Stimulated activated CD8-positive, alpha-beta memory T cell treated with anti-CD3 and anti-CD28 coated beads, Interleukin-7, amount 100 ng/mL, for 1 hour (primary cell): ENCODE measurements at regions not wholly inside any gene's neighbourhood (a gene's known extent, or its start where the extent isn't known, plus 50 kb on each side); places are given as distances from the start of the nearest gene placed in this dataset.
"Not testable (repeated sequence)": the region's sequence is repeated elsewhere in the genome, so short reads cannot be mapped to it uniquely, and the experiment has no call there.

Source experiments
- DNase-seq, 2 donors: peaks; one replicate each; pipeline ENCODE4 v3.0.0-alpha.2; 2020; ENCODE audit warnings: low read depth in 2 of 2

DNA sequence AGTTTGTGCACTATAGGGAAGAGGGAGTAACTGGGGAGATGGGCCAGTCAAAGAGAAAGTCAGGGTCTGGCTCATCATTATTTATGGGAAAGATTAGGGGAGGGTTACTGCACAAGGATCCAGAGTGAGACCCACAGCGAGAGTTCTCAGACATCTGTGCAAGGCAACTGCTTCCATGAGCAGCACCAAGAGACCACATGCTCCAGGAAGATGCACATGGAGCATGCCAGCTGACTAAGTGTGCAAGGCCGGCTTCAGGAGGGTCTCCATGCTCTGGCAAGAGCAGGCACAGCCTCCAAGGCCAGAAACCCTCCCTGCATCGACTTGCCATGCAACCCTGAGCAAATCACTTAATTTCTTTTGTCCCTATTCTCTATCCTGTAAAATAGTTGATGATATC, 616.9 kb downstream of the CSNK1G3 start:
- DNase-seq, result no peak

DNA sequence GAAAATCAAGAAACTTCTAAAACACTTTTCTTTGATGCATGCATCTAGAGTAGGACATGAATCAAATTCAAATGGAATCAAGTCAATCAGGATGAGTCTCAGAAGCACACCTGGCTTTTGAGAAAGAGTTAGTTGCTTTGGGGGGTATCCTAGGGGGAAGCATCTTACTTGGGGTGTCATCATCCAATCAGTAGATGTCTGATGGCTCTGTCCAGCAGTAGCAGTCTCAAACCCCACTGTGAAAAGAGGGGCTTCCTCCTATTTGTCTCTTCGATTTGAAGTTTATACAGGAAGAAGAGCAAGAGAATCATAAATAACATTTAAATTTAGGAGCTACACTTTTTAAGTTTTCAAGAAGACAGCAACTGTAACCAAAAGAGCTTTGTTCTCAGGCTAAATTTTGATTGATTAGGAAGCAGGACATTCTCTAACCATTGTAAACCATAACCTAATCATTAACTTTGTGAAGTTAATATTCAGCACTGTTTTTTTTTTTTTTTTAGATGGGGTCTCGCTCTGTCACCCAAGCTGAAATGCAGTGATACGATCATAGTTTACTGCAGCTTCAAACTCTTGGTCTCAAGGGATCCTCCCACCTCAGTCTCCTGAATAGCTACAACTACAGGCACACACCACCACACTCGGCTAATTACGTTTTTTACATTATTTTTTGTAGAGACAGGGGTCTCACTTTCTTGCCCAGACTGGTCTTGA, 614.7 kb downstream of the CSNK1G3 start:
- no peak for DNase-seq

DNA sequence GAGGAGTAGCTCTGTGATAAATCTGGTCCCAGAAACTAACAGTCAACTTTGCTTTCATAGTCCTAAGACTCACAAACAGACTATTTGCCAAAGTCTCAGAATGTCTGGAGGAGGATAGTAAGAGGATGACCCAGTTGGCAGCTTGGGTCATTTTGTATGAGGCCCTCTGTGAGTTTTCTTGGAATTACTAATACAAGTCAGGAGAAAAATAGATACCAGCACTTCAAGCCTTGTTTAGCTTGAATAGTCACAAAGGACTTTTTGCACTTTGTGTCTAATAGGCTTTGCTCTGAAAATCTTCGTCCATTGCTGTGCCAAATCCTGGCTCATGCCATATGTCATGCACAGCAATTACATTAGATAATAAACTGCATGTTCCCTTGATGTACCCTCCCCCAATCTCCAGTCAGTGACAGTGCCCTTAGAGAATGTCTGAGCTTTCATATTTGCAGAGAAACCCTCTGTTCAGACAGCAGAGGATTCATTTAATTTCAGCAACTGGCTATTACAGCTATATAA, 612.8 kb downstream of the CSNK1G3 start:
- no peak for DNase-seq

DNA sequence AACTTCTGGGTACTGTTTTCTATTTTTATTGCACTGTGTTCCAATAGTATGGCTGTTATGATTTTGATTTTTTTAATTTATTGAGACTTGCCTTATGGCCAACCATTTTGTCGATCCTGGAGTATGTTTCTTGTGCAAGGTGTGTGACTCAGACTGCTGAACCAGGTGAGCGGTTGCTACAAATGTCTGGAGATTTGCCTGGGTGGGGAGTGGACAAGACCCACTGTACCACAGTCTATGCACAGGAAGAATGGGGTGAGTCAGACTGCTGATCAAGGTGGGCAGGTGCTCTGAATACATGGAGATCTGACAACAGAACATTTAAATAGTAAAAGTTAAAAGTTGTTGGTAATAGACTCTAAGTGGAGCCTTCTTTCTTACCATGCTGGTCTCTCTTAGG, 609.2 kb downstream of the CSNK1G3 start:
- DNase-seq, result no peak

DNA sequence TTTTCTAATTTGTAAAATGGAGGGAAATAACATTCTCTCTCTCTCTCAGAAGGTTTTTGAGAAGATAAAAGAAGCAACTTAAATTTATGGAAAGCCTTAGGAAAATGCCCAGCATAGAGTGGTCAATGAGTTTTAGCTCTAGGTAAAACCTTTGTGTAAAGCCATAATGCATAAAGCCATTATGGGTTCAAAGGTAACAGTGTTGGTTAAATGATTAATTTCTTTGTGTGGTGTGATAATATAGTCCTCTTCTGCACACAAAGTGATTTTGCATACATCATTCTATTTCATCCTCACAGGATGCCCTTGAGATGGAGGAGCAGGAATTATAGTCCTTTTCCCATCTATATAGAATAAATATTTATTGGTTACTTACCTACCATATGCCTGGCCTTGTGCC, 602.9 kb downstream of the CSNK1G3 start:
- no peak for DNase-seq

DNA sequence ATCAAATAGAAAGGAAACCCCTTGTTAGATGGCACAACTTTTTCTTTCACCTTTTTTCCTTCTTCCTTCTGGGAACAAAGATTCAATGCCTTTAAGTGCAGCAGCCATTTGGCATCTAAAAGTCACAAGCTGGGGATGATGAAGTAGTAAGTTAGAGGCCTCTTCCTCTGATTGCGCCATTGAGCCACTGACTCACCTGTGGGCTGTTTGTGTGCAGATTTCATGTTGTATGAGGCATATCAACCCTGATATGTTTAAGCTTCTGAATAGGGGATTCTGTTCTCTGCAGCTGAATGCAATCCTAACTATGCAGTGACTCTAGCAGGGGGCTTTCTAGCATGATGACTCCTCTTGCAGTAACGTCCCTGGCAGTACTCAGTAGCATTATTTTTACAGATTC, 599.9 kb downstream of the CSNK1G3 start:
- no peak for DNase-seq

DNA sequence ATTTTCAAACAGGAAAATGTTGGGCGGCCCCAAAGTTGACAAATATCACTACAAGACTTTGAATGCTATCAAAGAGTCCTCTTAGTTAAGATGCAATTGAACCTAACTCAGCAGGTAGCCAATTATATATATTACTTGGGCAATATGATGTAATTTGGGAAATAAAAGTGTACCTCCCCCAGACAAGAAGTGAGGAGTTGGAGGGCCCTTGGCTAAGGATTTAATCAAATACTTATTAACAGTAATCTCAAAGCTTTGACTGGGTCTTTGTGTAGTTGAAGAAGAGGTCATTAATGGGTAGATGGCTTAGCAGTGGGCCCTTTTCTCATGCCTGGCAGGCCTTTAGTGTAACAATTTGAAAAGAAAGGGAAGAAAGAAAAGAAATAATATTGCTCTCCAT, 599.0 kb downstream of the CSNK1G3 start:
- DNase-seq, result no peak

DNA sequence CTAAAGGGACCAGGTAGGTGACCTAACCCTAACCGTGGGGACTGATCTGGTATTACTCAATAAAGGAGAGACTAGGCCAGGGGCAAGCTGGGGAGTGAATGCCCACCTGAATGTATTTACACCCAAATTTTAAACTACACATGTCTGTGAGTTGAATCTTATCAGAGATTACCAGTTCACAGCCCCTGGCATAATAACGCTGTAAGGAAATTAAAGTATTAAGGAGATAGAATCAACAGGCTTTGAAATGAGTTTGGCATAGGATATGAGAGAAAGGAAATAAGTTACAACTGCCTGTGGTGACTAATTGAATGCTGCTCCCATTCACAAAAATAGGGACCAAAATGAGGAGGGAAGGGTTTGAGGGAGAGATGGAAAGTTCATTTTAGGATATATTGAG, 593.3 kb downstream of the CSNK1G3 start:
- no peak for DNase-seq

DNA sequence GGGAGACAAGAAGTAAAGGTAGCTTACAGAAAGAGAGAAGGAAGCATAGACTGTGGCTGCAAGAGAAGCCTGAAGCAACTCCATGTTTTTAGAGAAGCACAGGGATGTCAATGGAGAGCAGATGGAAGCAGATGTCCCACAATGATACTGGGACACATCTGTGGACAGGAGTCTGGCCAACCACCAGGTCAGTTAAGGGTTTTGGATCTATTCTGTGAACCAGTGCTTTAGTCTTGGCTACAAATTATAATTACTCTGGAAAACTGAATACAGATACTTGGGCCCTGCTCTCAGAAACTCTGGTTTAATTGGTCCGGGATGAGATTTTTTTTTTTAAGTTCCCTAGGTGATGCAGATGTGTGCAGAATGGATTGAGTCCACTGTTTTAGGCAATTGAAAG, 592.8 kb downstream of the CSNK1G3 start:
- DNase-seq, result no peak

DNA sequence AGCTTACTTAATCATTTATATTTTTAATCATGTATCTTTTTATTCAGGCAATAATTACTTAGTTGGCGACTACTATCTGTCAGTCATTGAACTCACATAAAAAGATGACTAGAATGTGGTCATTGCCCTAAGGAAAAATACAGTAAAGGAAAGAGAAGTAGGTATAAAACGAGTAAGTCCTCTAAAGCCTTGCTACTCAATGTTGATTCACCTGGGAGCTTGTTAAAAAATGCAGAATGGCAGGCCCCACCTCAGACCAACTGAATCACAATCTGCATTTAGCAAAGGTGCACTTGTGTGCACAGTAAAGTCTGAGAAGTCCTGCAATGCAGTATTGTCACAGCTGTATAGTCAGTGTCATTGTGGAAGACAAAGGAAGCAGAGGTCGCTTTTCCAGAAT, 592.4 kb downstream of the CSNK1G3 start:
- DNase-seq, result no peak

DNA sequence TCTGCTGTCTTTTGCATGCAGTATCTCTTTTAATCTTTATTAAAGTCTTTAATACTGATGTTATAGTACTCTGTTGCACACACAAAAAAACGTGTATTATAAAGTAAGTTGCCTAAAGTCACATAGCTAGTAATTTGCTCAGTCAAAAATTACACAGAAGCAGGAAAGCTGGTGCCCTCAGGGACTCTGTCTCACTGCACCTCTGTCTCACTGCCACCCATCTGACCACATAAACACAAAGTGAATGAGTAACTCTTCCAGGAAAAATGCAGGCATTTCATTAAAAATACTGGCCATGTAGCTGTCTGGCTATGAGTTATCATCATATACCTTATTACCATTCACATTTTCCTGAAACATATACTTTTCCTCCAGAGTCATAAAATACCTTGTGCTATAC, 591.7 kb downstream of the CSNK1G3 start:
- DNase-seq, result no peak

DNA sequence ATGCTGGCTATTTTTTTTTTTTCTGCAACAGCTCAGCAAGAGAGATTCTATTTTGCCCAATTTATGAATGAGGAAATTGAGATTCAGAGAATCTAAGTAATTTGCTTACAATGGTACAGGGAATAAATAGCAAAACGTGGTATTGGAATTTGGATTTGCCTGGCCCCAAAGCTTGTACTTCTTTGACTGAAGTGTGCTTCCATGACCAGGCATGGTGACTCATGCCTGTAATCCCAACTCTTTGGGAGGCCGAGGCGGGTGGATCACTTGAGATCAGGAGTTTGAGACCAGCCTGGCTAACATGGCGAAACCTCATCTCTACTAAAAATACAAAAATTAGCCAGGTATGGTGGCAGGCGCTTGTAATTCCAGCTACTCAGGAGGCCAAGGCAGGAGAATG, 591.1 kb downstream of the CSNK1G3 start:
- not testable (repeated sequence) for DNase-seq

DNA sequence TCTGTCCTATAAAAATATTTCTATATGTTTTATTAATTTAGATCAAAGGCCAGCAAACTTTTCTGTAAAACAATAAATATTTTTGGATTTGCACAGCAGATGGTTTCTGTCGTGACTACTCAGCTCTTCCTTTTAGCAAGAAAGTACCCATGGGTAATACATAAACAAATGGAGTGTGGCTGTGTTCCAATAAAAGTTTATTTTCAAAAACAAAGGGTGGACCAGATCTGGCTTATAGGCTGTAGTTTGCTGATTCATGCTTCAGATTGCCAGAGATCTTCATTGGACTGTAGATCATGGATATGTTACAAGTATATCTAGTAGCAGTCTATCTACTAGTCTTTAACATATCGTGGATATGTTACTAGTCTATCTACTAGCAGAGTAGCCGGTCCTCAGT, 590.5 kb downstream of the CSNK1G3 start:
- DNase-seq, result no peak

DNA sequence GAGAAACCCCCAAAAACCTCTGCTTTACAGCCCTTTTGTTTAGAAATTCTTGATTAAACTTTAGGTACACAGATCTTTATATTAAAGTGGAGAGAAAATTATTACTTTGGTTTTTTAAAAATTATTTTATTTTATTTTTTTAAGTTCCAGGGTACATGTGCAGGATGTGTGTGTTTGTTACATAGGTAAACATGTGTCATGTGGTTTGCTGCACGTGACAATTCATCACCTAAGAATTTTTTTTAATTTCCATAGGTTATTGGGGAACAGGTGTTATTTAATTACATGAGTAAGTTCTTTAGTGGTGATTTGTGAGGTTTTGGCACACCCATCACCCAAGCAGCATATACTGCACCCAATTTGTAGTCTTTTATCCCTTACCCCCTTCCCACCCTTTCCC, 581.7 kb downstream of the CSNK1G3 start:
- DNase-seq, result no peak

DNA sequence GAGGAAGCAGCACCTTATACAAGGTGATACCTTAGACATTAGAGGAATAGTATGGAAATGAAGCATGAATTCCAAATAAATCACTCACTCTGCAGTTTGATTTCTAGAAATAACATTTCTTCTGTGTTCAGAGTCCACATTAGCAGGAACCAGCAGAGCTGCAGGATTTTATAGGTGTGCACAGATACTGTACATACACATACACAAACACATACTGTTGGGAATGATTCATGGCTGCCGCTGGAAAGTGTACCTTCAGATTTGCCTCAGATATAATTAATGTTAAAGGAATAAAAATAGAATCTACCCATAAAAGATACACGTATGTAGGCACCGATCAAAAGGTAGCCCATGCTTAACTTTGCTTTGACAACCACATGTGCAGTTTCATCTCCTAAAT, 578.1 kb downstream of the CSNK1G3 start:
- no peak for DNase-seq

DNA sequence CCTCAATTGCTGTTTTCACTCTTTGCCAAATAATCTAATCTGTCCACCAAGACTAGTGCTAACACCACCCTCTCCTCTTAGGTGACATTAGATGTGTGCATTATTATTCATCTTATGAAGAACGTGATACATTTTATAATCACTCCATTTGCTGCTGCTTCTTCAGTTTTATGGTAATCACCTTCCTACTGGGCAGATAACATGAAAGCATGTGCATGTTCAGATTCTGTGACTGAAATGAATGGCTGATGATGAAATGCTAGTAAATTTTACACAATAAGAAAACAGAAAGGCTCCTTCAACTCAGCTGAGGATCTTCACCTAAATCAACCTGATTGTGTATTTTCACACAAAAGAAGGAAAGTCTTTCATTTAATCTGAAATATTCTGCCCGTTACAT, 577.6 kb downstream of the CSNK1G3 start:
- no peak for DNase-seq

DNA sequence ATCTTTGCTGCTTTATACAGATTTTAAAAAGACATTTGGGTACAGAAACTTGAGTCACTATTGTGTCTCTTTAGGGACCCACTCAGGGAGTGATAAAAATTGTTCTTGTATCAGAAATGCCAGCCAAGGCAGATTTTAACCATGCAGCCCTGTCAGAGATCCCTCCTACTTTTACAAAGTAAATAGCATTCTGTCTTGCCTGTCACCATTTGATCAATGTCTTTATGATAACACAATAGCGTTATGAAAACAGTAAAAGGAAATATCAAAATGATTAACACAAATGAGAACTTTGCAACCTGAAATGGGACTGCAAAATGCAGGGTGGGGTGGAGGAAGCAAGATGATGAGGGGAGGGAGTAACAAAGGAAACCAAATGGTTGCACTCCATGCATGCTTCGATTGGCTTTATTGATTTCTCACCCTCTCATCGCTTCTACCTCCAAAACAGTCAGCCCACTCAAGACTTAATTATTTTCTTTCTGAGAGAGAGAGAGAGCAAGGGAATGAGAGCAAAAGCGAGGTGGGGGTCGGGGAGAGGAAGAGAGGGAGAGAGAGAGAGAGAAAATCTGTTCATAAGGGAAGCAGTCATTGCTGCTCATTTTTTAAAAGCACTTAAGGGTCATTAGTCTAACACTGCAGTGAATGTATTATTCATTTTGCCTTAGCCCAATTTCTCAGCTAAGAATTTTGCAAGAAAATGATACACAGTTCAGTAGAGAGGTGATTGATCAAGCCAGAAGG, 576.5 kb downstream of the CSNK1G3 start:
- DNase-seq, result no peak

DNA sequence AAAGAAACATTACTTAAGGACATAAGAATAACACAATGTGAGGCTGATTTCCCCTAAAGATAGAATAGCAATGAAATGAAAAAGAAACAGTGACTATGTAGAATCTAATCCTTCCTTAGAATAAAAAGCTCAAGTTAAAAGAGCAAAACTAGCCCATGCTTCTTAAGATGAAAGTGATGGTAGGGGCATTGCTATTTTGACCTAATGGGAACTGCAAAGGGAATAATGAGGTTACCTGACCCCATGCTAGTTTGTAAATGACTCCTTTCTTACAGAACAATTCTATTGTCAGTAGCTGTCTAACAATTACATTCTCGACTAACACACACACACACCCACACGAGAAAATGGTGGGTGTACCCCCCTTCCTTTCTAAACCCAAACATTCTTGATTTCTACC, 575.8 kb downstream of the CSNK1G3 start:
- DNase-seq, result no peak

DNA sequence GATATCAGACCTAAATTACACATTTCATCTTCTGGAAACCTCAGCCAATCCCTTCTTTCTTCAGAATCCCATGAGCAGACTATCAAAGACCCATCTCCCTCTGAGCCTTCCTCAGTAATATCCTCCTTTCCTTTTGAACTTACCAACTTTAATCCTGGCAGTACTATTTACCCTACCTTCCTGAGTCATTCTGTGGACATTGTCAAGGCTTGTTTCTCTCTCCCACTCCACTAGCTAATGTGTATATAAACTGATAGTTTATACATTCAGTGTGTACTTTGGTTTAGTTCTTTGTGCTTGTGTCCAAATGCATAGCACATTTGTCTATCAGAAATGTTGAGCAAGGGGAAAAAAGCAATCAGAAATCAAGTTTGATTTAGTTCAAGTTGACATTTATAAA, 568.3 kb downstream of the CSNK1G3 start:
- no peak for DNase-seq

DNA sequence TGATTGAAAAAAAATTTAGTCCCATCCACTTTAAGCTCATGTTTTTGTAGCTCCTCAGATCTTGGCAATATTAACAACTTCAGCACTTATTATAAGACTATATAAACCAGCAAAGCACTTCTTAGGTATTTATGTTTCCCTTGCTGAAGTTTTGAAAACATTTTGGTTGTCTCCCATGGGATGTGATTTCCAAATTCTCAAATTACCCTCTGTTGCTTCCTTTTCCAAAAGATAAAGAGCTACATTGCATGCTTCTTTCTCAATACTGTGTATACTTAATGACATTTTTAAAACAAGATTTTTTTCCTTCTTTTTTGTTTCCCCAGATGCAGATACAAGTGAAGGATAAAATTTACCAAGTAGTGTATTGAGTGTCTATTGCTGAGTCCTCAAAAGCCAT, 567.1 kb downstream of the CSNK1G3 start:
- no peak for DNase-seq

DNA sequence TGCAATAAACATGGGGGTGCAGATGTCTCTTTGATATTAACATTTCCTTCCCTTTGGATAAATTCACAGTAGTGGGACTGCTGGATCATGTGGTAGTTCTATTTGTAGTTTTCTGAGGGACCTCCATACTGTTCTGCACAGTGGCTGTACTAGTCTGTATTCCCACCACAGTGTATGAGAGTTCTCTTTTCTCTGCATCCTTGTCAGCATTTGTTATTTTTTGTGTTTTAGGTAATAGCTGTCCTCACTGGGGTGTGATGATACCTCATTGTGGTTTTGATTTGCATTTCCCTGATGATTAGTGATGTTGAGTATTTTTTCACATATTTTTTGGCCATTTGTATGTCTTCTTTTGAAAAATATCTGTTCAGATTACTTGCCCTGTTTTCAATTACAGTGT, 562.5 kb downstream of the CSNK1G3 start:
- DNase-seq, result no peak

DNA sequence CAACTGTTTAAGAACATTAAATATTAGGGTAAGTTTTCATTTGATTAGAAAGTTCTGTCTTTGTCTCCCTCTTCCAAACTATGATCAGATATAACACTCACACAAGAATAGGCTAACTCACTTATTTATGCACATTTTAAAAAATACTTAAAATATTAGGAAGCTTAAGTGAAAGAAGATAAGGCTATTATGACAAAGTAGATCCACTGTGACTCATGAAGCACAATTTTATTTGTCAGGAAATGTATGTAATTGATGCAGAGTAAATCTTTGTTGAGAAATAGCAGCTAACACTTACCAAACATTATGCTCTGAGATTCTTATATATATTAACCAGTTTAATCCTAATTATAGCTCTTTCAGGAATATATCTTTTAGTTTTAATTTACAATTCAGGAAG, 560.6 kb downstream of the CSNK1G3 start:
- DNase-seq, result no peak

DNA sequence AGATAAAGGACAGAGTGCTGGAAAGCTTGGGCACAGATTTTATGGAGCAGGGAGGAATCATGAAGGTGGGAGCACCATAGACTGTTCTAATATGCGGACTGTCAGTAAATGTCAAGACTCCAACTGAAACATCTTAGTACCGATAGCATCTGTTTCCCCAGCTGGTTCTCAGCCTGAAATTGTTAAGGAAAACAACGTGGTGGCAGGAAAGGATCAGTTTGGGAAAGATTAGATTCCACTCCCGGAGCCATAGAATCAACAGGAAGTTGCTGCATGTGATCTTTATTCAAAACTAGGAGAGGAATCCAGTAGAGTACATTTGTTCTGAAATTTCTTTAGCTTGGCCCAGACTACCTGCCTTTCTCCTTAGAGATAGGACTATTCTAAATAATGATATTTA, 559.1 kb downstream of the CSNK1G3 start:
- no peak for DNase-seq

DNA sequence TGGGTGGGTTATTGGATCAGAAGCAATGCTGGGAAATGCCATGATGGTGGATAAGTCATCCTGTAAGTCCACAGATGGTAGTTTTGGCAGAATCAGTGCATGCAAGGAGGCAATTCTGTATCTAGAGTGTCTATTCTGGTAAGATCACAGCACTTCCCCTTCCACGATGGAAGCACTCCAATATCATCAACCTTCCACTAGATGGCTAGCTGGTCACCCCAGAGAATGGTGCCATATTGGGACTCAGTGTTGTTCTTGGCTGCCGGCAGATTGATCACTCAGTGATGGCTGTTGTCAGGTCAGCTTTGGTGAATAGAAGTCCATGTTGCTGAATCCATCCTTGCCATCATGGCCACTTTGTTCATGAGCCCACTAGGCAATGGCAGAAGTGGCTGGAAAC, 553.5 kb downstream of the CSNK1G3 start:
- DNase-seq, result no peak
